ENCODE measurements at regions not wholly inside any gene's neighbourhood (a gene's known extent, or its start where the extent isn't known, plus 50 kb on each side); places are given as distances from the start of the nearest gene placed in this dataset.

- no peak overlapping the region for H3K9ac ChIP-seq (ENCODE audit: low read length)
- H4K8ac ChIP-seq (ENCODE audit: low read depth, low read length): no peak overlapping the region
- H3K36me3 ChIP-seq (ENCODE audit: control insufficient read depth, insufficient read depth, low read length): no peaks in the 10 kb centered on the region
- no peak overlapping the region for H3K23ac ChIP-seq (ENCODE audit: low read length)
- H2AK5ac ChIP-seq (ENCODE audit: low read length): no peak overlapping the region
- H2BK15ac ChIP-seq (replicated peaks; ENCODE audit: low read depth): no peak overlapping the region
- H3K79me1 ChIP-seq (ENCODE audit: low read length): no peaks in the 10 kb centered on the region
- peak; percentile 48 for DNase-seq
- no peaks in the 10 kb centered on the region for H3K79me2 ChIP-seq (ENCODE audit: control insufficient read depth, insufficient read depth, low read length)
- H3K4ac ChIP-seq (ENCODE audit: low read depth, low read length): no peak overlapping the region
- H2BK5ac ChIP-seq (ENCODE audit: low read length): no peak overlapping the region
- H3K18ac ChIP-seq (ENCODE audit: low read length): no peak overlapping the region
- H3K4me1 ChIP-seq (ENCODE audit: control insufficient read depth, low read depth, low read length): peaks cover 4% of the 10 kb centered on the region
- H3K4me2 ChIP-seq (ENCODE audit: low read length): no peak overlapping the region
- H3K27ac ChIP-seq (ENCODE audit: low read depth, low read length): no peak overlapping the region
- WGBS (ENCODE audit: extremely low coverage, insufficient coverage, low lambda C conversion rate): no CpG with 5 or more reads among the region's 10 CpGs
- H3K4me3 ChIP-seq (ENCODE audit: low read length): no peak overlapping the region
- H3K27me3 ChIP-seq (ENCODE audit: insufficient read depth, low read length, poor library complexity): no peaks in the 10 kb centered on the region
- H4K5ac ChIP-seq (ENCODE audit: low read length): no peak overlapping the region
- no peak overlapping the region for H2BK120ac ChIP-seq (ENCODE audit: low read depth, low read length)
- H3K56ac ChIP-seq (ENCODE audit: low read length): no peak overlapping the region
These were observed 242.1 kb upstream of the PITRM1 start for GRCh38 chr10:3414667-3415023.

- H4K5ac ChIP-seq (ENCODE audit: low read length): no peak overlapping the region
- H3K18ac ChIP-seq (ENCODE audit: low read length): no peak overlapping the region
- no peaks in the 10 kb centered on the region for H3K79me1 ChIP-seq (ENCODE audit: low read length)
- no peak overlapping the region for H3K4me3 ChIP-seq (ENCODE audit: low read length)
- H2BK15ac ChIP-seq (replicated peaks; ENCODE audit: low read depth): no peak overlapping the region
- no peak overlapping the region for H4K8ac ChIP-seq (ENCODE audit: low read depth, low read length)
- H3K27ac ChIP-seq (ENCODE audit: low read depth, low read length): no peak overlapping the region
- H2AK5ac ChIP-seq (ENCODE audit: low read length): no peak overlapping the region
- no peak overlapping the region for H3K4ac ChIP-seq (ENCODE audit: low read depth, low read length)
- WGBS (ENCODE audit: extremely low coverage, insufficient coverage, low lambda C conversion rate): no CpG with 5 or more reads among the region's 23 CpGs
- no peaks in the 10 kb centered on the region for H3K36me3 ChIP-seq (ENCODE audit: control insufficient read depth, insufficient read depth, low read length)
- no peaks in the 10 kb centered on the region for H3K79me2 ChIP-seq (ENCODE audit: control insufficient read depth, insufficient read depth, low read length)
- no peak overlapping the region for H2BK5ac ChIP-seq (ENCODE audit: low read length)
- peaks cover 4% of the 10 kb centered on the region for H3K4me1 ChIP-seq (ENCODE audit: control insufficient read depth, low read depth, low read length)
- H3K56ac ChIP-seq (ENCODE audit: low read length): no peak overlapping the region
- no peak overlapping the region for H2BK120ac ChIP-seq (ENCODE audit: low read depth, low read length)
- H3K23ac ChIP-seq (ENCODE audit: low read length): no peak overlapping the region
- no peak for DNase-seq
- H3K9ac ChIP-seq (ENCODE audit: low read length): no peak overlapping the region
- no peaks in the 10 kb centered on the region for H3K27me3 ChIP-seq (ENCODE audit: insufficient read depth, low read length, poor library complexity)
- no peak overlapping the region for H3K4me2 ChIP-seq (ENCODE audit: low read length)
These were observed 241.5 kb upstream of the PITRM1 start for GRCh38 chr10:3413937-3414666.

- Histone ChIP-seq H3K18ac (ENCODE audit: low read length) (no peak overlapping the region), H3K23ac (ENCODE audit: low read length) (no peak overlapping the region), H3K79me1 (ENCODE audit: low read length) (no peaks in the 10 kb centered on the region), H3K4me3 (ENCODE audit: low read length) (no peak overlapping the region), H3K4ac (ENCODE audit: low read depth, low read length) (no peak overlapping the region), H4K5ac (ENCODE audit: low read length) (no peak overlapping the region), H3K27ac (ENCODE audit: low read depth, low read length) (no peak overlapping the region), H3K9ac (ENCODE audit: low read length) (no peak overlapping the region), H2BK120ac (ENCODE audit: low read depth, low read length) (no peak overlapping the region), H3K56ac (ENCODE audit: low read length) (no peak overlapping the region), H2BK5ac (ENCODE audit: low read length) (no peak overlapping the region), H2AK5ac (ENCODE audit: low read length) (no peak overlapping the region), H4K8ac (ENCODE audit: low read depth, low read length) (no peak overlapping the region), H3K27me3 (ENCODE audit: insufficient read depth, low read length, poor library complexity) (no peaks in the 10 kb centered on the region), H2BK15ac (replicated peaks; ENCODE audit: low read depth) (no peak overlapping the region), H3K36me3 (ENCODE audit: control insufficient read depth, insufficient read depth, low read length) (no peaks in the 10 kb centered on the region), H3K79me2 (ENCODE audit: control insufficient read depth, insufficient read depth, low read length) (no peaks in the 10 kb centered on the region), H3K4me2 (ENCODE audit: low read length) (no peak overlapping the region), H3K4me1 (ENCODE audit: control insufficient read depth, low read depth, low read length) (no peaks in the 10 kb centered on the region)
- DNase-seq: no peak
- no CpG with 5 or more reads among the region's 16 CpGs for WGBS (ENCODE audit: extremely low coverage, insufficient coverage, low lambda C conversion rate)
These were observed 240.1 kb upstream of the PITRM1 start for GRCh38 chr10:3412646-3413045.

- no peaks in the 10 kb centered on the region for H3K27me3 ChIP-seq (ENCODE audit: insufficient read depth, low read length, poor library complexity)
- no peak overlapping the region for H2BK120ac ChIP-seq (ENCODE audit: low read depth, low read length)
These were observed 239.5 kb upstream of the PITRM1 start for GRCh38 chr10:3412071-3412582.

GRCh38 chr10:3411044-3411443 lies 238.5 kb upstream of the PITRM1 start:
- Histone ChIP-seq H3K4me1 (ENCODE audit: control insufficient read depth, low read depth, low read length) (no peaks in the 10 kb centered on the region), H3K79me2 (ENCODE audit: control insufficient read depth, insufficient read depth, low read length) (no peaks in the 10 kb centered on the region), H3K36me3 (ENCODE audit: control insufficient read depth, insufficient read depth, low read length) (no peaks in the 10 kb centered on the region), H2AK5ac (ENCODE audit: low read length) (no peak overlapping the region), H3K9ac (ENCODE audit: low read length) (no peak overlapping the region), H3K4me3 (ENCODE audit: low read length) (no peak overlapping the region), H2BK120ac (ENCODE audit: low read depth, low read length) (no peak overlapping the region), H2BK15ac (replicated peaks; ENCODE audit: low read depth) (no peak overlapping the region), H3K27me3 (ENCODE audit: insufficient read depth, low read length, poor library complexity) (no peaks in the 10 kb centered on the region), H4K5ac (ENCODE audit: low read length) (no peak overlapping the region), H4K8ac (ENCODE audit: low read depth, low read length) (no peak overlapping the region), H3K23ac (ENCODE audit: low read length) (no peak overlapping the region), H3K4me2 (ENCODE audit: low read length) (no peak overlapping the region), H3K79me1 (ENCODE audit: low read length) (no peaks in the 10 kb centered on the region), H3K4ac (ENCODE audit: low read depth, low read length) (no peak overlapping the region), H3K18ac (ENCODE audit: low read length) (no peak overlapping the region), H3K56ac (ENCODE audit: low read length) (no peak overlapping the region), H2BK5ac (ENCODE audit: low read length) (no peak overlapping the region), H3K27ac (ENCODE audit: low read depth, low read length) (no peak overlapping the region)
- DNase-seq: no peak
- no CpG with 5 or more reads among the region's 3 CpGs for WGBS (ENCODE audit: extremely low coverage, insufficient coverage, low lambda C conversion rate)

More at GRCh38 chr10:3412071-3412582, 239.5 kb upstream of the PITRM1 start:
- no CpG with 5 or more reads among the region's 5 CpGs for WGBS (ENCODE audit: extremely low coverage, insufficient coverage, low lambda C conversion rate)
- H3K23ac ChIP-seq (ENCODE audit: low read length): no peak overlapping the region
- no peak overlapping the region for H3K56ac ChIP-seq (ENCODE audit: low read length)
- DNase-seq: no peak
- no peak overlapping the region for H2BK15ac ChIP-seq (replicated peaks; ENCODE audit: low read depth)
- no peaks in the 10 kb centered on the region for H3K4me1 ChIP-seq (ENCODE audit: control insufficient read depth, low read depth, low read length)
- no peak overlapping the region for H3K9ac ChIP-seq (ENCODE audit: low read length)
- no peak overlapping the region for H3K4me2 ChIP-seq (ENCODE audit: low read length)
- no peak overlapping the region for H2AK5ac ChIP-seq (ENCODE audit: low read length)
- H3K4me3 ChIP-seq (ENCODE audit: low read length): no peak overlapping the region
- no peaks in the 10 kb centered on the region for H3K79me1 ChIP-seq (ENCODE audit: low read length)
- H3K36me3 ChIP-seq (ENCODE audit: control insufficient read depth, insufficient read depth, low read length): no peaks in the 10 kb centered on the region
- no peak overlapping the region for H3K4ac ChIP-seq (ENCODE audit: low read depth, low read length)
- no peak overlapping the region for H3K27ac ChIP-seq (ENCODE audit: low read depth, low read length)
- H3K79me2 ChIP-seq (ENCODE audit: control insufficient read depth, insufficient read depth, low read length): no peaks in the 10 kb centered on the region
- no peak overlapping the region for H4K8ac ChIP-seq (ENCODE audit: low read depth, low read length)
- no peak overlapping the region for H3K18ac ChIP-seq (ENCODE audit: low read length)
- no peak overlapping the region for H4K5ac ChIP-seq (ENCODE audit: low read length)
- no peak overlapping the region for H2BK5ac ChIP-seq (ENCODE audit: low read length)

- H2BK120ac ChIP-seq (ENCODE audit: low read depth, low read length): no peak overlapping the region
- no peaks in the 10 kb centered on the region for H3K4me1 ChIP-seq (ENCODE audit: control insufficient read depth, low read depth, low read length)
- no peak overlapping the region for H3K56ac ChIP-seq (ENCODE audit: low read length)
- H3K36me3 ChIP-seq (ENCODE audit: control insufficient read depth, insufficient read depth, low read length): no peaks in the 10 kb centered on the region
- H2BK5ac ChIP-seq (ENCODE audit: low read length): no peak overlapping the region
- no peaks in the 10 kb centered on the region for H3K79me2 ChIP-seq (ENCODE audit: control insufficient read depth, insufficient read depth, low read length)
- no peak overlapping the region for H3K4ac ChIP-seq (ENCODE audit: low read depth, low read length)
- WGBS (ENCODE audit: extremely low coverage, insufficient coverage, low lambda C conversion rate): no CpG with 5 or more reads among the region's 4 CpGs
- H3K4me3 ChIP-seq (ENCODE audit: low read length): no peak overlapping the region
- no peak overlapping the region for H3K18ac ChIP-seq (ENCODE audit: low read length)
- DNase-seq: no peak
- H3K79me1 ChIP-seq (ENCODE audit: low read length): no peaks in the 10 kb centered on the region
- H3K27ac ChIP-seq (ENCODE audit: low read depth, low read length): no peak overlapping the region
- no peak overlapping the region for H4K8ac ChIP-seq (ENCODE audit: low read depth, low read length)
- H4K5ac ChIP-seq (ENCODE audit: low read length): no peak overlapping the region
- no peaks in the 10 kb centered on the region for H3K27me3 ChIP-seq (ENCODE audit: insufficient read depth, low read length, poor library complexity)
- H3K9ac ChIP-seq (ENCODE audit: low read length): no peak overlapping the region
- no peak overlapping the region for H2AK5ac ChIP-seq (ENCODE audit: low read length)
- no peak overlapping the region for H3K23ac ChIP-seq (ENCODE audit: low read length)
- no peak overlapping the region for H2BK15ac ChIP-seq (replicated peaks; ENCODE audit: low read depth)
- H3K4me2 ChIP-seq (ENCODE audit: low read length): no peak overlapping the region
These were observed 237.3 kb upstream of the PITRM1 start for GRCh38 chr10:3409928-3410327.

Data from mesendoderm (in vitro differentiated cells).